ENCODE measurements at regions not wholly inside any gene's neighbourhood (a gene's known extent, or its start where the extent isn't known, plus 50 kb on each side); places are given as distances from the start of the nearest gene placed in this dataset.

DNA sequence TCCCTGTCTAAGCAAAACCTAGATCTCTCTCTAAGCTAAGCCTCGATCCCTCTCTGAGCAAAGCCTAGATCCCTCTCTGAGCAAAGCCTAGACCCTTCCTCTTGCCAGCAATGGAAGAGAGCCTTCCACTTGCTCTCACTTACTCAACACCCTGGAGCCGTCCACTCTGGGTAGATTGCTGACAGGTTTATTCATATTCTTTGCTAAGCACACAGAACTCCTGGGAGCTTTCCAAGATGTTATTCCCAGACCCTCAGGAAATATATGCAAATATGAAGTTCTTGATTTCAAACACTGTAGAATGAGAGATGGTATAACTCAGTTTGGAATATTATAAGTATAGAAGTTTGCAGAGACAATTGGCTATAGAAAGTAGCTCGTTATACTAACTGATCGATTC, 503.8 kb upstream of the CELF2 start:
- no peak for DNase-seq (ENCODE audit: low read depth)

DNA sequence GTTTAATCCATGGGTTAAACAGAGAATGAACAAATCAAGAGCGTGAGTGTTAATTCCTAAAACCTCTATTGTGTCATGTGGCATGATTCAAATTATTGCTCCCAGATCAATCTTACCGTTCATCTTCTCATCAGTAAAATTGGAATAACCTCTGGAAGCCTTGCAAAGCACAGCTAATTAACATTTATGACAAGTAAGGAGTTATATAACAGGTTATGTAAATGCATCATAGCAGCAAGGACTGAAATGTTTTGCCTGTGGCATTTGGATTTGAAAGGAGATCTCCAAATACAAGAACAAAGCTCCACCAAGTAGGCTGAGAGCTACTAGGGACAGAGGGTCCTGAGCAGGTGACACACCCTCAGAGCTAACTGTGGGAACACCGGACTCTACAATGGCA, 502.9 kb upstream of the CELF2 start:
- DNase-seq (ENCODE audit: low read depth), result no peak

DNA sequence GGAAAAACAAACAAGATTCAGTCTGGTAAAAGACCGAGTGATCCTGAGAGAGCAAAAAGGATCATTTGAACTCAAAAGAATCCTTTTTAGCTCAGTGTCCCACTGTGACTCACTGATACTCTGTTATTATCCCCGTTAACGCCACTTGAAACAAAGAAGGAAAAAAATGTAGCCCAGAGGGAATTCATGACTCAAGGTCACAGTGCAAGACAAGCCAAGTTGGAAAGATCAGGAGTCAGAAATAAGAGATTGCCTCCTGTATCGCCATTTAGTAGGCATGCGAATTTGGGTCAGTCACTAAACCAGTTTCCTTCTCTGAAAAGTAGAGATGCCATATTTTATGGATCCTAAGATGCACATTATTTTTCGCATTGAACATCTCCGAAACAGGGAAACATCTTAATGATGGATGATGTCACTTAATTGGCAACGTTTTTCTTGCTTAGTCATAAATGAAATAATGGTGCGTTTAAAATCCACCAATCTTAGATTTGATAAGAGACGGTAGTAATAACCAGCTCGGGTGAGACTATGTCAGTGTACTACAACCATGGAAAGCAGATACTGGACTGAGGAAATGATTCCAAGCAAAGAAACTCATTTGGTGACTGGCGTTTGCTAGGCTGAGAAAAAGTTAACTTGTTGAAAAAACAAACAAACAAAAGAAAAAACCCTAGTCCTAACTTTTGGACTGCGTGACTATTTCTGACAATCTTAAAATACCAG, 502.0 kb upstream of the CELF2 start:
- peak; percentile 13 for DNase-seq (ENCODE audit: low read depth)

DNA sequence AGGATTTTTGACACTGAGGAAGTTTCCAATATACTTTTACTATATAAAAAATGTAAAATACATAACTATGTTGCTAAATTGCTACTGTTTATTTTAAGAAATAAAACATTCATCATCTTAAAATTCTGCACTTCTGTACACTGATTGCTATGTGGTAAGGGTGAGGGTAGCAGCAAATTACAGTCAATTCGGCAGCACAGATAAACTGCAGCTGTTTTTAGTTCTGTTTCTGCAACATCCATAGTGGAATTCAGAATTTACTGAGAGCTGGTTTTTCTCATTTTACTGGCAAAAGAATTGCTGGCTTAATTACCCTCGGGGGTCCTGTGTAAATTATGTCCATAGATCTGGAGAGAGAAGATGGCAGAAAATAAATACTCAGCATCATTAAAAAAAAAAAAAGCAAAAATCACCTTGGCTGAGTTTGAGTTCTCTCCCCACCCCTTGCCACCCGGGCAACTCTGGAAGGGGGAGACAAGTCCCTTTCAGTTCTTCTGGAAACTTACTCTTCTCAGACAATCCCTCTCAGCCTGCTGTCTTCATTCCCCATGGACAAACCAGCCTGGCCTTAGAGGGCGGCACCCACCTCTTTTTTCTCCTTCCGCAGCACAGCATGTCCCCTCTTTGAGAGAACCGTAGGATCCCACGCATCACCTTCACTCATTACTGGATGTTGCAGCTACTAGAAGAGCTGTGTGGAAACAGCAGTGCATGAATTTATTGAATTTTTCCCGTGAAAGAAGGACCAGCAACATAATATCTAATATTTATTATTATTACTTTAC, 501.1 kb upstream of the CELF2 start:
- DNase-seq (ENCODE audit: low read depth), result no peak

DNA sequence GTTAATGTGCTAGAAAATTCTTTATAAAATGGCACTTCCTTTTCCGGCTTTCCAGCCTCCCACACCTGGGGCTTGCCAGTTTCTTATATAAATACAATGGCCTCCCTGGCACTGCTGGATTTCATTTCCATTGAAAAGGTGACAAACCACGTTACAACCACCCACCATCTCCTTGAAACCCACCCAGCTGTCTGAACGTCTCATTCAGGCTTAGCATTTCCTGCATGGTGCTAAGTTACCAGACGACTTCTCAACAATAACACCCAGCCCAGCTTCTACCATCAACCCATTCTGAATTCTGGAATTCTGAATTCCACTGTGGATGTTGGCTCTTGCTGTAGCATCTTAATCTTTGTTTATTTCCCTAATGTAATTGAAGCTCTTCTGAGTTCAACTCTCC, 499.8 kb upstream of the CELF2 start:
- DNase-seq (ENCODE audit: low read depth), result no peak

DNA sequence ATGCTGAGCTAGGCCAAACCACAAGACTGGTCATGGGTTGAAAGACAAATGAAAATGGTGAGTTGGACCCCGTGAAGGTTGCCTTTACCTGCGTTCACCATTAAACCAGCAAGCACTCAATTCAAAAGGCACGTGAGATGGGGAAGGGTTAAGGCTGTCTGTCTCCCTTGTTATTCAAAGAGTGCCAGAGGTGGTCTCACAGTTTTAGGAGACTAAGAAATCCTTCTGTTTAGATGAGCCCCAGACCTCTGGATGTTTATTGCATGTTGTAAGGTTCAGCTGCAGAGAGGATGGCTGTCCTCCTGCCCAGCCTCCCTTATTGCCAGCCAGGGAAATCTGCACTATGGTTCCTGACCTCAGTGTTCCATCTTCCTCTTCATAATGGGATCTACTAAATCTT, 498.0 kb upstream of the CELF2 start:
- no peak for DNase-seq (ENCODE audit: low read depth)

DNA sequence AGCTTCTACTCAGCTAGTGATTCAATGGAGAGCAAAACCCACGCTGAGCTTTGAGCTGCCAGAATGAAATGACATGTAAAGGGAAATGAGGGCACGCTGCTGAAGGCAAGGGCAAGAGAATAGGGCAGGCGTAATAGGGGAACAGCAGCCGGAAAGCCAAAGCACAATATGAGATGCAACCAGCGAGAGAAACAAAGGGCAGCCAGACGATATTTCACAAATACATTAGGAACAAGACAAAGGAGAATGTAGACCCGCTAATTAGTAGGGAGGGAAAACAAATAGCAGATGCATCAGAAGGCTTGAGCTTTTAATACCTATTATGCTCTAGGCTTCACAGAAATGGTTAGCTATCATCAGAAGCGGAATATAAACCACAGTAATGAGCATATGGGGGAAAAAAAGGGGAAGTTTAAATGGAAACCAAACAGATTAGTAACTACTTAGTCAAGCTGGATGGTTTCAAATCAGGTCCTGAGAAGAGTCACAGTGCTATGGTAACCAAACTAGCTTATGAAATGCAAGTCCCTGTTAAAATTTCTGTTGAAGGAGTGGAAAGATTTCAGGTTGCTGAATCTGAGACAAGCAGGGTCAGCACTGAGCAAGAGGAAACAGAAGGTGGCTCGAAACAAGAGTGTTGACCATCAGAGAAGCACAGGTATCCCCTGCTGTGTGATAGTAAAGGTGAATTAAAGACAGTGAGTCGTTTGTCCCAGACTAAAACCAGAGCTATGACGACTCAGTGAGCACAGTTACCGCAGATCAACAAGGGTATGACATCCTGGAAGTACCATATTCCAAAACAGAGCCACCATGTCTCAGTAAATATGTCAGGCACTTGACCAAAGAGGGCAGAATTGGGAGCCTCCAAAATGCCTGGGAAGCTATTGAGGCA, 496.9 kb upstream of the CELF2 start:
- no peak for DNase-seq (ENCODE audit: low read depth)

DNA sequence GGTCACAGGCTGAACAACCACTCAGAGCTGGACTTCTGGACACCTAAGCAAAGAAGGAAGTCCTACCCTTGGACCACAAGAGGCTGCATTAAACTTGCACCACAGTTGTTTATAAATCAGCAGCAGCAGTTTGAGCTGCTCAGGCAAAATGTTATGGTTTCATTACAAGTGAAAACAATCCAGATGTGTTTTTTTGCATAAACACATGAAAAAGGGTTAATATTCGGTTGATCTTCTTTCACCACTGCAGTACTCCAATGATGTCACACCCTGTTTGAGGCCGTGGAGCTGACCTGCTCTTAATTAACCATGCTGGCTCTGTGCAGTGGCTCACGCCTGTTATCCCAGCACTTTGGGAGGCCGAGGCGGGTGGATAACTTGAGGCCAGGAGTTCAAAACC, 490.8 kb upstream of the CELF2 start:
- no peak for DNase-seq (ENCODE audit: low read depth)

DNA sequence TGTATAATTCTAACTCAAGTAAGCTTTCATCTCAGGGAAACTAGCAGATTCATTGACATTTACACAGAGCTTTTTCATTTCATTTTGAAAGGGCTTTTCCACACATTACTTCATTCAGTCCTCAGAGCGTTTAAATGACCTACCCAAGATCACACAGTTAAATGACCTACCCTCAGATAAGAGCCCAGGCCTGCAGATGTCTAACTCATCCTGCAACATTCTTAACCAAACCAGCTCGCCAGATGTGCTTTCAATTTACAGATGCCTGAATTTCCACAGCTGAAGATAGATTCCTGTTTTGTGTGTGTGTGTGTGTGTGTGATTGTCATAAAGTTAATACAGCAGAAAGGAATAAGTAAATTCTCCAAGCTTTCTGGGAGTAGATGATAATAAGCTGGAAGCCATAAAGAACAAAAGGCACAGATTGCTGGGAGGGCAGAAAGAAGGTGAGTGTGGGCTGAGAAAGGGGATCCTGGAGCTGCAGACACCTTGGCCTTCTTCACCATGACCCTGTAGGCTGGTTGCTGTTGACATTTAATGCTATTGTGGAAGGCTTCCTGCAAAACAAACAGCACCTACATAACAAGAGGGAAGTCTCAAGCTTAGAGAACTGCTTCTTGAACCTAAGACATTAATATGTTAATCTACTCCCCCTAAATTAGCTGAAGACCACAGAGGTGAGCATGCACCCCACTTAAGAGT, 489.7 kb upstream of the CELF2 start:
- DNase-seq (ENCODE audit: low read depth), result no peak

DNA sequence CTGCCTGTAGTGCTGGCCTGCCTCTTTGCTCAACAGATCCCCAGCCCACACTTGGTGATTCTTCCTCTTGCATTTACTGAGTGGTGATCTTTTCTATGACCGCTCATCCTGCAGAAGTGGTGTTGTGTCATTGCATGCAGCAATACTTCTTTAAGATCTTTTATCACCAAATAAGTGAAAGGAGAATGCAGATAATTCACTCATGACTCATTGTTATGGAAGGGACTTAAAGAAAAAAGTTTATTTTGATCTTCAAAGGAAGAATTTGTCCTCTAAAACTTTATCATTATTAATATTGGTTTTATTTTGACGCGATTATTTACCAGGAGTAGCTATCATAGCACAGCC, 489.1 kb upstream of the CELF2 start:
- DNase-seq (ENCODE audit: low read depth), result no peak

DNA sequence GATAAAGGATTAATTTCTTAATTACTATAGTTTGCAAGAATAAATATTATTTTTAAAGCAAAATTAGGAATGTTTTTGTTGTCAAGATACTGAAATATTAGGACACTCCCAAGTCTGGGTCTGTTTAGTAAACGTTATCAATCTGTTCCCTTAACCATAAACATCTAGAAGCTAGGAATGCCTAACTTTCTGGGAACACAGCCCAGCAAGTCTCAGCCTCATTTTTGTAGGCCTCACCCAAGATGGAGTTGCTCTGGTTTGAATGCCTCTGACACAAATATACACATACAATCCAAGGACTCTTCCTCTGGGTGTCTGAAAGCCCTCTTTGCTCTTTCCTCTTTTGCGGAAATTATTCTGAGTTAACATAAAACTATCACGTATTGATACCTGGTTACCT, 487.4 kb upstream of the CELF2 start:
- no peak for DNase-seq (ENCODE audit: low read depth)

DNA sequence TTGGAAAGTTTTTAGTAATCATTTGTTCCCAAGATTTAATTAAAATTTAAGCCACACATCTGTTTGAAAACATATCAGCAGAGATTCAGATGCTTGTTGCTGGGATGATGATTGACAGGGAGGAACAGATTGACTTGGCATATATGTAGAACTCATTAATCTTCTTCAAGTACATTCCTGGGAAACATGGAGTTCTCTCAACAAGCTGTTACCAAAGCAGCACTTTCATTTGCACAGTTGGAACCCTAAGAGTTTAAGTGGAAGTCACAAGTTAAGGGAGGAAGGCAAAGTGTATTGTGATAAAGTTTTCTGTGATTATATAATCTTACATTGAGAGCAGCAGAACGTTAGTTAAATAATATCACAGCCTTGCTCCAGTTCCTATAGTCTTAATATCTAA, 485.4 kb upstream of the CELF2 start:
- DNase-seq (ENCODE audit: low read depth), result no peak

DNA sequence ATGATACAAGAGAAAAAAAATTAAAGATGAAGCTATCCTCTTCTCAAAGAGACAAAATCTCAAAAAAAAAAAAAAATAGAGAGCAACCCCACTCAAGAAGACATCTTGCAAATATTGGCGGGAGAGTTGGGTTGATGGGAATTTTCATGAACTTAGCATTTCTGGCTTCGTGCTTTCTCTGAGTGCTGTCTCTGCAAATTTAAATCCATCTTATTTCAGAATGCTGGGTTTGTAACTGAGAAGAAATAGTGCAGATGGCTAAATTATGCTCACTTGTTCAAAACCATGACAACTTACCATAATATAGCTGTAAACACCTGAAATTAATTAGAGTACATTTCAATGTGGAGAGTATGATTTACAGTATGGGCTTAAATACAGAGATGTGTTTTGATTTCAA, 484.8 kb upstream of the CELF2 start:
- DNase-seq (ENCODE audit: low read depth), result no peak

DNA sequence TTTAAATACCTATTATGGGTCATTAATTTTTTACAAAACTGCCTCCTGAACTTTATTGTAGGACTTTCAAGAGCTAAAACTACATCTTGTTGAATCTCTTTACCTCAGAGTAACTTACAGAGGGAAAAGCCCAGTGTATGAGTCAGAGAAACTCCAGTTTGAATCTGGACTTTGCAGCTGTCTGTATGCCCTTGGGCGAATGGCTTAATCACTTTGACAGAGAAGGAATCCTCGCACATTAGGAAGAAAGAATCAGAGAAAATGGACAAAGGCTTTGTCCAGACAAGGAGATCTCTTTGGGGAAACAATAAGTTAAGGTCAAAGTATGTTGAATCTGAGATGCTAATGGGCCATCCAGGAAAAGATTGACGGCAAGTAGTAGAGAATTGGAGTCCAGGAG, 484.2 kb upstream of the CELF2 start:
- peak; percentile 49 for DNase-seq (ENCODE audit: low read depth)

DNA sequence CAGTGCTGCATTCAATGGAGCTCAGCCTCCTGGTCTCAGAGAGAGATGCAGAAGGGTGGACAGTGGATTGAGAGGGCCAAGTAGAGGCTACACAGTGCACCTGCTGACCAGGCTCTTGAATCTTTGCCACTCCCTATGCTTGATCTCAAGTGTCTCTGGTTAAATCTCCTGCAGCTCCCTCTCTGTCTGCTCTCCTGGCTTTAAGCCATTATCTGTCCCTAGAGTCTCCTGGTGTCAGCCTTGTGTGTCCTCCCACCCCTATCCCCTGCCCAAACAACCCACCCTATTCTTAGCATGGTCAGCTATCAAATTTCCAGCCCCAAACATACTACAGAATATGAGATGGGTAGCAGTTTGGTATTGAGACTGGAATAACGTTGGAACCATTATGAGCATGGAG, 479.3 kb upstream of the CELF2 start:
- no peak for DNase-seq (ENCODE audit: low read depth)

DNA sequence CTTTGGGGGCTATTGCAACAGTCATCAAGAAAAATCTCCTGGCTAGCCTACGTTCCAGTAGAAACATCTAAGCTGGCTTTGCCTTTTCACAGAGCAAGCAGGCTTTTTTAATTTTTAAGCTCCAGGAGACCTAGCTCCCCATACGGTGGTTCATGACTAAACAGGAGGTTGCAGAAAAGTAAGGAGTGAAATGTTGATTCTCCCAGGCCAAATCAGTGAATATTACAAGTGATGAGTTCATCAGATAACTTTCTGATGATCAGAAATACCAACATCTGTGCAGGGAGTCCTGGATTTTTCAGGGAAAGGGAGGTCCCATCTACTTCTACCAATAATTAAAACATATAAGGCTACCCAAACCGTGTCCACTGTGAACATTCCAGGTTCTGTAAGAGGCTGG, 477.3 kb upstream of the CELF2 start:
- no peak for DNase-seq (ENCODE audit: low read depth)

DNA sequence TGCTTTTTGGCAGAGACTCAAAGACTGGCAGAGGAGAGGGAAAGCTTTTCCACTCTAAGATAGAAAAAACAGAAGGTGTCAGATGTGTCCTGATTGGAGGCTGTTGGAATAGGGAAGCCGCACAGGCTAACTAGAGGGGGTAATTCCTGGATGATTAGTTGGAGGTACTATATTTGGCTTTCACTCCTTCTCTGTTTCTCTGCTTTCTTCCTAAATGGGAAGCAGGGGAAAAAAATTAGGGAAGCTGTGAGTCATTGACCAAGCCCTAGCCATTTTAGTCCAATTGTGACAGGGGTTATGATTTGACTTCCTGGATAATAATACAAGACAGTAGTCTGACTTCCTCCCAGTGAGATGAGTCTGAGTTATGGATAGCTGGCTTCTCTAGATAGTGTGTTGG, 475.2 kb upstream of the CELF2 start:
- DNase-seq (ENCODE audit: low read depth), result no peak

DNA sequence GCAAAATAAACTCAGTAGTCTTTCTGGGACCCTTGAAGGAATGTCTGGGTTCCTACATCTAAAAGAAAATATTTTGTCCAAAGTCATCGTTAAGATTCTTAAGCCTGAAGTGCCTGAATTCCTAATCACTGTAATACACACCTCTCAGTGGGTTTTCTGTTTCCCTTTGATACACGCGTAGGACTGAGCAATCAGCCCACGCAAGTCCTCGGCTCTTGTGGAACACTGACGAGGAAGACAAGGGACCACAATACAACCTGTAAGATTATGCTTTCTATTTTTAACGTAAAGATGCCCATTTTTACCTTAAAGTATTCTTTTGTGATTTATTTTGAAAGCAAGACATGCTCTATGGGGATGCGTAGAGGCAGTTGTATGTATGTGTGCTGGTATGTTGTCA, 472.8 kb upstream of the CELF2 start:
- no peak for DNase-seq (ENCODE audit: low read depth)

DNA sequence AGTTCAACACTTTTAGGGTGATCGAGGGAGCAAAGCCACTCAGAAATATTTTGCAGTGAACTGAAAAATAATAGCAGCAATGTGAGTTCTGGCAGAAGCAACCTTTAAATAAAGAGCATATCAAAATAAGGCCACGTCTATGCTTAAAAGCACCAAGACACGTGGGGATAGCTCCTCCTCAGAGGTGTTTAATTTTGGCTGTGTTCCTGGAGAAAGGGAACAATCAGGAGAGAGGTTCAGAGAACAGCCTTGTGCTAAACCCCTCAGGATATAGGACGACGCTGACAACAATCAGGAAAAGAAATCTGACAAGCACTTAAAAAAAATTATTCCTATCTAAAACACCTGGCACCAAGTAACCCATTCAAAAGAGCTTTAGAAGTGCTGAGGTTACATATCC, 471.9 kb upstream of the CELF2 start:
- DNase-seq (ENCODE audit: low read depth), result no peak

DNA sequence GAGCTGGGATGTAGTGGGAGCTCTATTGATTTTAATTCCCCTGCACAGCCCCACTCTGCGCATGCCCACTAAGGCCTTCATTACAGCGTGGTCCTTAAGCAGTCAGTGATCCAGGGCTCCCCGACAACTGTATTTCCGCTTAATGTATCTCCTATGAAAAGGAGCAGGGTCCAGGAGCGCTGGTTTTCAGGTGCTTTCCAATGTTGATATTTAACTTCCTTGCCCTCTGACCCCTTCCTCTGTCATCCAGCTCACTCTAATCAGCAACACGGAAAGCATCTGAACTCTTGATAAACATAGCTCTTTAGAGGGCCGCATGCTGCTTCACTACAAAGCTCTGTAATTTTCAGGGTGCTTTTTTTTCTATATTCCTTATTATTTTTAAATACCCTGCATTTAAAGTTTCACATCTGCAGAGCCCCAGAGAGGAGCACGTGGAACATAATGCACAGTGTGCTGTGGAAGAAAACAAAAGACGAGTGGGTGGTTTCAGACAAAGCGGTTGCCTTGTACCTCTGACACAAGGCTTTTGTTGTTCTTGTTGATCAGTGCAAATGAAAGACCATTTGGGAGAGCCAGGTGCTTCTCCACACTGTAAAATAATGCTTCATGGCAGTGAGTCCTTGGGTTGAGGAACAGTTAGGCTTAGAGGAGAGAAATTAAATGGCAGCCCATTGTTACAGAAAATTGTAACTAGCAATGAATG, 465.9 kb upstream of the CELF2 start:
- DNase-seq (ENCODE audit: low read depth), result no peak

DNA sequence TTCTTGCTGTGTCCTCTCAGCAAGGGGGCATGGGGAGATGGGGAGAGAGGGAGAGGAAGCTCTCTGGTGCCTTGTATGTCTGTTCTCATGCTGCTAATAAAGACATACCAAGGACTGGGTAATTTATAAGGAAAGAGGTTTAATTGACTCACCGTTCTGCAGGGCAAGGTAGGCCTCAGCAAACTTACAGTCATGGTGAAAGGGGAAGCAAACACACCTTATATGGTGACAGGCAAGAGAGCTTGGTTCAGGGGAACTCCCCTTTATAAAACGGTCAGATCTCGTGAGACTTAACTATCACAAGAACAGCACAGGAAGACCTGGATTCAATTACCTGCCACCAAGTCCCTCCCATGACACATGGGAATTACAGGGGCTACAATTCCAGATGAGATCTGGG, 464.7 kb upstream of the CELF2 start:
- no peak for DNase-seq (ENCODE audit: low read depth)

All from RPMI7951 (cell line).